ENCODE measurements at regions not wholly inside any gene's neighbourhood (a gene's known extent, or its start where the extent isn't known, plus 50 kb on each side); places are given as distances from the start of the nearest gene placed in this dataset.

GRCh38 chr14:44287858-44288257, 219.2 kb downstream of the FSCB start:
- no peak for ATAC-seq

GRCh38 chr14:44286201-44286600, 220.9 kb downstream of the FSCB start:
- no peak for ATAC-seq

DNA sequence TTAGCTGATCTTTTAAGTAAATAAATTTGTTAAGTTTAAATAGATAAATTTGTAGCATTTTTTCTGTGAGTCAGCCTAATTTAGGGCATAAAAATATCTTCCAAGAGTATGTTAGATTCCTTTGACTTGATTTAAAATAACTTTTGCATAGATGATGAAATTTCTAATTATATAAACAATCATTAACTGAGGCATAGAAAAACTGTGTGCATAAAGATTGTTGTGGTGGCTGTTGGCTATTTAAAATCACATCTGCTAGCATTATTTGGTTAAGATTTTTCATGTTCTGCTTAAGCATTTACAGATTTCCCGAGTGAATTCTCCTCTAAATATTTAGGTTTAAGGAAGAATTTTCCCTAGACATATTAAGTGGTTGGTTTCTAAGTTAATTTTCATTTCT, 223.2 kb downstream of the FSCB start:
- ATAC-seq, result no peak

- ATAC-seq, result no peak
Measured at GRCh38 chr14:44279357-44279756, 227.7 kb downstream of the FSCB start.

DNA sequence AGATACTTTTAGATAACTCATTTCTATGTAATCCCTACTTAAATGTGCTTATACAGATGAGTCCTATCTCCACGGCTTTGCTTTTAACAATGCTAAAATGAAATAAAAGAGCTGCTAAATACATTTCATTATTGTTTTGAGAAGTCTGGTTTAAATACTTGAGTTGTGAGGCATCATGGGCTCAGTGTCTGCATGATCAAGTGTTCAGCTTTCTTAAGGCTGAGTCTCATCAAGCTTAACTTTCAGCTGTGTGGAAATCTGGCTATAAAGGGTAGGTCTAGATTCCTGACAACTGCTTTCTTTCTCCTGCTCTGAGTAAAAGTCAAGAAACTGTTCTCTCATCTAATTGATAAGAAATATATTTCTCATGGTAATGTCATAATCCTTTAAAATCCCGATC, 235.4 kb downstream of the FSCB start:
- no peak for ATAC-seq

DNA sequence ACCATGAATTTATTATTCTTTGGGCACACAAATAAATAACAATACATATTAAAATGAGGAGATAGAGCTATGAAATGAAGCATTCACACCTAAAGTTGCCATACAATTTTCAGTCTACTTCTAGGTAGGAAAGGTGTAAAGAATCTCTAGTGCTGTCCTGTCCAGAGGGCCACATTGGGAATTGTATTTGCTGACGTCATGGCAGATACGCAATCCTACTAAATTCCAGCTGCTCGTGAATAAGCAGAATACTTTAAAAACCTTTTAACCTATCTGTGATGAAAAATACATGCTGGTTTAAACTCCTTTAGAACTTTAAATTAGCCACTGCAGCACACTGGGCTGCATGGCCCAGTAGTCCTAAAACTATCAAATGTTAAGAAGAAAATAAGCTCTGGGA, 236.1 kb downstream of the FSCB start:
- ATAC-seq, result no peak

- no peak for ATAC-seq
Measured at GRCh38 chr14:44265246-44265645, 241.8 kb downstream of the FSCB start.

- ATAC-seq, result no peak
Measured at GRCh38 chr14:44215660-44216059, 291.4 kb downstream of the FSCB start.

DNA sequence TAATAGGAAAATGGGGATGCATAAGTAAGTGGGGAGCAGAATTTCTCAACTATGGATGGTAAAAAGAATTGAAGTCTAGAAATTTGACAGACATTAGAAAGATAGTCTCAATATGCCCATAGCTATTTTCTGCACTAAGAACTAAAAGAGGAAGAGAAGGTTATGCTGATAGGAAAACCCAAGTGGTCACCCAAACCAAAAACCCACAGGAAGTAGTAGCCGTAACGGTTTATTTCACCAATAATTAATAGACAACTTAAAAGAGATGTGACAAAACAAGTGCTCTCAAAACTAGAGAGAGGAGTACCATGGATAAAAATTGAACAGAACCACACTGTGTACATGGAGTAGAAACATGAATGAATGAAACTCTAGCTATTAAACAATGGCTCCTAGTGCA, 295.4 kb downstream of the FSCB start:
- ATAC-seq, result no peak

GRCh38 chr14:44204061-44204835, 302.8 kb downstream of the FSCB start:
- ATAC-seq, result no peak

DNA sequence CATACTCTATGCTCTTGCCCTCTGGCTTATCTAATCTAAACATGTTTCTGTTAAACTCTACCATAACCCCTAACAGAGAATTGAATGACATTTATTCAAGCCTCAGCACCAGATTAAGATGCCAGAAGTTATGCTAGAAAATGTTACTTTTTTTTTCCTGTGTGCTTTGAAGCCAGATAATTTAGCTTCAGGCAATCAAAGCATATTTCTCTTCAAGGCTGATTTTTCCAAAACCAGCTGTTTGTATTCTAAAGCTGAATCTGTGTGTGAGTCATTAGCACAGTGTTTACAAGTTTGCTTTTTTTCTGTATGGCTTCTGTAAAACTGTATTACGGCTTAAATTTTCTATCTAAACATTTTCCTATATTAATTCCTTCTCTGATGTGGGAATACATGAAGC, 326.1 kb downstream of the FSCB start:
- ATAC-seq, result no peak

DNA sequence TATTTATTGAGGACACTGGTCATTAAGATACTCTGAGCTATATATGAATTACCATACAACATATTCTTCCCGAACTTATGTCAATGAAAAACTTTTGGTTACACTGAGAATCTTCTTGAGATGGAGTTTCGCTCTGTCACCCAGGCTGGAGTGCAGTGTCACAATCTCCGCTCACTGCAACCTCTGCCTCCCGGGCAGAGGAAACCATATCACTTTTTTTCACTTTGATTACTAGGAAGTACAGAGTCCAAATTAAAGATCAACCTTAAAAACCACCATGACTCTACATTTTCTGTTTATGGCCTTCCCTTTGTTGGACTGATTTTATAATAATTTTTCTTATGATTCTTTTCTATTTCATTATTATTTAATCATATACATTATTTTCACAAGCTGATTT, 336.5 kb downstream of the FSCB start:
- ATAC-seq, result no peak

GRCh38 chr14:44170101-44170500, 337.0 kb downstream of the FSCB start:
- ATAC-seq, result no peak

DNA sequence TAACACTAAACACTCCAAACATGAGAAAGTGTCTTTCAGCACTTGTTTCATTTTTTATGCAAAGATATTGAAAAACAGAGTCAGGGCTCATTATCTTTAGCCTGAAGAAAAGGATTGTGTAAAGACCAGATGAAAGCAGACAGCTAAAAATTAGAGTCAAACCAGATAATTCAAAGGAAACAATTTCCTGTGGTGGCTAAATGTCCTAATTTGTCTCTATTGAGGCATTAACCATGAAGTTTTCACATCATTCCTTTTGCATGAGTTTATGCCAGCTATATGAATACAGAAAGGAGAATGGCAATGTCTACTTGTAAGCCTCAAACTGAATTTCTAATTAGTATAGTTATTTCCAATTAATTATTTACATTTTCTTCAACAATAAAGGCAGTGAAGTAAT, 338.5 kb downstream of the FSCB start:
- ATAC-seq, result no peak

DNA sequence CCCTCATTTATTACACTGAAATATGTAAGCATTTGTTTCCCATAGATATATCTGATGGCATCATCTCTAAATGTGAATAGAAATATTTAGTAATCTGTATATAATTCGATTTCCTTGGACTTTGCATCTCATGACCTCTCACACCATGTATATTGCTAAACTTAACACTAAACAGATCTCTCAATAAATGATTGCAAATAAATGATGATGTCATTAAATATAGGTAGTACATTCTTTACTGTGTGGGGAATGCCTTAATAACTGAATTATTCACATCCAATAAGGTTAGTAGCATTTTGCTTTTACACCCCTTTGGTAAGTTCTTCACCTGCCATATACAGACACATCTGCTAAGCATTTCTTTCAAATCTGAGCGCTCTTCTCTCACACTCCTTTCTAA, 340.5 kb downstream of the FSCB start:
- no peak for ATAC-seq

- ATAC-seq, result no peak
Measured at GRCh38 chr14:44165936-44166335, 341.1 kb downstream of the FSCB start.

DNA sequence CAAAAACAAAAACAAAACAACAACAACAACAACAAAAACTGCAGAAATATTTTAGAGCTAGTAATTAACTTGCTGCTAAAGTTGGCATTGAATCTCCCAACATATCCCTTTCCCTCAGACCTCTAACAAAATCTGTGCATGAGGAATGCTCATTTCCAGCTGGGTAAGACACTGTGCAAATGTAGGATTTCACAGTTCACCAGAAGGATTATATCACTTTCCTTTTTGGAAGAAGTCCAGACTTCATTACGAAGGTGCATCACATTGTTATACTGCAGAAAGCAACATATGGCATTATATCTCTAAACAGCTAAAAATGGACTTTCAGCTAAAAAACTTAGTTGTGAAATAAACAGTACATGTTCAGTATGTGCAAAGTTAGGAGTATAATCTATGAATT, 341.8 kb downstream of the FSCB start:
- ATAC-seq, result no peak

- ATAC-seq, result no peak
Measured at GRCh38 chr14:44163946-44164345, 343.1 kb downstream of the FSCB start.

DNA sequence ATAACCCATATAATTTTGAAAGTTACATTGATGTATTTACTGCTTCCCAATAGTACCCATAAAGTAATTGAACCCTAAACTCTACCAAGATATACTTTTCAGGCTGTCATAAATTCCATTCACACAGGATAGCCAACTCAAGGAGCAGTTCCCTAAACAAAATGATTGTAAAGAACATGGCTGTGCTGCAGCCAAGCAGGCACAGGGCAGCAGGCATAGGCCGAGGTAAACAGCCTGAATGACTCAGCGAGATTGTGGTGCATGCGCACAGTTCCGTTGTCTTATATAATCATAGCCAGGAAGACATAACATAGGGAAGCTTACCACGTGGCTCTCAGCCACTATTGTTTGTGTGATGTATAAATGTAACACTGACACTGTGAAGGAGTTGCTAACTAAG, 344.9 kb downstream of the FSCB start:
- ATAC-seq, result no peak

- no peak for ATAC-seq
Measured at GRCh38 chr14:44154874-44155273, 352.2 kb downstream of the FSCB start.

DNA sequence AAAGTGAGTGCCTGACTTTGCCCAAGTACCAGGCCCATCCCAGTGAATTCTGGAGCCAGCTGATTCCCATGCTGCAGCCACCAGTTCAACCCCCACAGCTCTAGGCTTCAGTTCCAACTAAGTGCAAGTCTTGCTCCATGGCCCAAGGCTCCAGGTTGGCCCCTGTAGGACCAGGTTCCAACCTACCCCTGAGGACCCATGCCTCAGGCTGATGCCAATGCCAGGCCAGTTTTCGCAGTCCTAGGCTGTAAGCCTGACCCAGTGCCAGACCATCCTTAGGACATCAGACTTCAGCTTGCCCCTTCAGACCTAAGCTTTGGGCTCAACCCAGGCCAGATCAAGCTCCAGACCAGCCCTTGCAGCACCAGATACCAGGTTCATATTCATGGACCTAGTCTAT, 352.6 kb downstream of the FSCB start:
- ATAC-seq, result no peak

- no peak for ATAC-seq
Measured at GRCh38 chr14:44151130-44151820, 355.8 kb downstream of the FSCB start.

DNA sequence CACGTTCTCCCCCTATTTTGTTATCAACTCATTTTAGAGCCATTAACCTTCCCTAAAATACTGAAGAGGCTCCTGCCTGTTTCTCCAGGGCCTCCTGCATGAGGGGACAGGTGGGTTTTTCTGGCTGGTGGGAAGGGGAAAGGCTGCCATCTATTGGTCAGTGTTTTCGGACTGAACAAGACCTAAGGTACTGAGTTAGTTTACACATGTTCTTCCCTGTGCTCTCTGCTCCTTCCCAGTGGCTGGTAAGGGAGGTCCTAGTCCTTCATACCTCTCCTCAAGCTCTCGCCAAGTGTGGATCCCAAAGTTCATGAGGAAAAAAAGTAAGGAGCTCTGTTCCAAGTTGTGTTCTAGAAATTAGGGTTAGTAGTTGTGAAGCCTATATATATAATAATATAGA, 357.5 kb downstream of the FSCB start:
- no peak for ATAC-seq

- ATAC-seq, result no peak
Measured at GRCh38 chr14:44142006-44142405, 365.1 kb downstream of the FSCB start.

GRCh38 chr14:44135972-44136371, 371.1 kb downstream of the FSCB start:
- no peak for ATAC-seq

All from activated CD4-positive, CD25-positive, alpha-beta regulatory T cell treated with anti-CD3 and anti-CD28 coated beads, Interleukin-2, amount 50 U/mL, for 24 hours (primary cell).